Adrenal gland (tissue), 9 donors: ENCODE measurements at regions not wholly inside any gene's neighbourhood (a gene's known extent, or its start where the extent isn't known, plus 50 kb on each side); places are given as distances from the start of the nearest gene placed in this dataset.

Source experiments
- DNase-seq, 7 donors: peaks; one replicate each; pipeline ENCODE4 v3.0.0-alpha.2; 2019 to 2020
- H3K27ac ChIP-seq, 5 donors: fragments of 200-600 bp; sonication (generic) in 4 of 5; 1 replicate in 3 of 5; 2 replicates in 2 of 5; pipeline versions ENCODE4 v1.5.1 to v1.8.0; 2016 to 2020; ENCODE audit warnings: mild to moderate bottlenecking in 1 of 5
- H3K27me3 ChIP-seq: fragments of 200-600 bp; 2 replicates; pipeline ENCODE4 v1.8.0; 2021
- H3K36me3 ChIP-seq, 2 donors: fragments of 200-600 bp; replicated peaks in 1 of 2; 1 replicate in 1 of 2; 2 replicates in 1 of 2; pipeline versions ENCODE4 v1.5.1 to v1.8.0; 2018 to 2022
- H3K4me1 ChIP-seq, 2 donors: fragments of 200-600 bp; replicated peaks in 1 of 2; 1 replicate in 1 of 2; 2 replicates in 1 of 2; pipeline versions ENCODE4 v1.5.1 to v1.8.0; 2018 to 2021
- H3K4me3 ChIP-seq, 4 donors: fragments of 200-600 bp; sonication (generic) in 3 of 4; one replicate each; pipeline ENCODE4 v1.5.1; 2016 to 2018
- H3K9me3 ChIP-seq, 3 donors: fragments of 200-600 bp; sonication (generic) in 1 of 3; replicated peaks in 1 of 3; 1 replicate in 2 of 3; 2 replicates in 1 of 3; pipeline versions ENCODE4 v1.5.1 to v1.8.0; 2016 to 2021
- POLR2A ChIP-seq, 2 donors: fragments of 450-650 bp; IDR thresholded peaks; one replicate each; pipeline ENCODE4 v1.6.1; 2017; ENCODE audit warnings: antibody characterized with exemption in 2 of 2, mild to moderate bottlenecking in 2 of 2, moderate library complexity in 1 of 2
- WGBS, 4 donors: extraction: QIAGEN DNeasy Blood & Tissue Kit in 2 of 4; methylation state at CpG; one replicate each; pipeline versions ENCODE4 v1.1.5 to v1.1.7; 2013 to 2017; 5-methylcytosine and 5-hydroxymethylcytosine counted together
- intact Hi-C, 2 donors: fragments of 100-400 bp; cut with DNase I; formaldehyde crosslinking; loops; one replicate each; pipeline versions ENCODE4 v1.14.1 to v1.15.0; 2022 to 2023
- TF ChIP-seq, protein P1 (sequence below), 6 experiments: fragments of 450-650 bp in 4 of 6; fragments of 200-600 bp in 2 of 6; sonication (generic) in 1 of 6; IDR thresholded peaks; 1 replicate in 5 of 6; 2 replicates in 1 of 6; pipeline versions ENCODE4 v1.5.1 to v1.8.0; 2016 to 2021; ENCODE audit warnings: antibody characterized with exemption in 6 of 6, mild to moderate bottlenecking in 2 of 6, moderate library complexity in 1 of 6
- donor health status: healthy with polysubstance abuse.
- donor health status: Bipolar disorder and iron deficiency.
- donor health status: DM: yes; HTN: yes; CAD: no.
- donor health status: DM: no; HTN: no; CAD: no.
- donor health status: DM: no; HTN: no; CAD: no.

DNA sequence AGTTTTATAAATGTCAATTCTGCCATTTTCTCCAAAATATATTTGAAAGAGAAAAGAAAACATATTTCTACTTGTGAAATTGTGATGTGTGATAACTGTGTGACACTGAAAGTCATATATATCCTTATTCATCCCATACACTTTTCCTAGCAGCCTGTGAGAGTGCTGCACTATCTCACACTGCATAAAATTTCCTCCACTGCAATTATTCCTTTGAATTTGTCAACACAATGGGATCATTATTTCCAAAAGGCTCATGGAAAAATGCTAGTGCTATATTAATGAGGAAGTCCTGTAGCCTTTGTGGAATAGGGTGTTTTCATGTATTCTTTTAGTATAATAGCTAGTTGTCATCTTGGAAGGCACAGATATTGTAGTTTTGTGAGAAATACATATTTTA lies 504.1 kb downstream of the RPL10L start:
- H3K27me3 ChIP-seq, result no peaks in the 10 kb centered on the region
- TF ChIP-seq, protein P1, sequence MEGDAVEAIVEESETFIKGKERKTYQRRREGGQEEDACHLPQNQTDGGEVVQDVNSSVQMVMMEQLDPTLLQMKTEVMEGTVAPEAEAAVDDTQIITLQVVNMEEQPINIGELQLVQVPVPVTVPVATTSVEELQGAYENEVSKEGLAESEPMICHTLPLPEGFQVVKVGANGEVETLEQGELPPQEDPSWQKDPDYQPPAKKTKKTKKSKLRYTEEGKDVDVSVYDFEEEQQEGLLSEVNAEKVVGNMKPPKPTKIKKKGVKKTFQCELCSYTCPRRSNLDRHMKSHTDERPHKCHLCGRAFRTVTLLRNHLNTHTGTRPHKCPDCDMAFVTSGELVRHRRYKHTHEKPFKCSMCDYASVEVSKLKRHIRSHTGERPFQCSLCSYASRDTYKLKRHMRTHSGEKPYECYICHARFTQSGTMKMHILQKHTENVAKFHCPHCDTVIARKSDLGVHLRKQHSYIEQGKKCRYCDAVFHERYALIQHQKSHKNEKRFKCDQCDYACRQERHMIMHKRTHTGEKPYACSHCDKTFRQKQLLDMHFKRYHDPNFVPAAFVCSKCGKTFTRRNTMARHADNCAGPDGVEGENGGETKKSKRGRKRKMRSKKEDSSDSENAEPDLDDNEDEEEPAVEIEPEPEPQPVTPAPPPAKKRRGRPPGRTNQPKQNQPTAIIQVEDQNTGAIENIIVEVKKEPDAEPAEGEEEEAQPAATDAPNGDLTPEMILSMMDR (IDR thresholded peaks at IDR 0.05), result no peak
- no peak for TF ChIP-seq POLR2A (IDR thresholded peaks at IDR 0.05)
- H3K27ac ChIP-seq, result no peak overlapping the region
- no peaks in the 10 kb centered on the region for H3K36me3 ChIP-seq
- no peaks in the 10 kb centered on the region for H3K9me3 ChIP-seq
- no peak for DNase-seq
- H3K4me1 ChIP-seq, result no peaks in the 10 kb centered on the region
- no peak overlapping the region for H3K4me3 ChIP-seq
- intact Hi-C loops, result no loop called here

DNA sequence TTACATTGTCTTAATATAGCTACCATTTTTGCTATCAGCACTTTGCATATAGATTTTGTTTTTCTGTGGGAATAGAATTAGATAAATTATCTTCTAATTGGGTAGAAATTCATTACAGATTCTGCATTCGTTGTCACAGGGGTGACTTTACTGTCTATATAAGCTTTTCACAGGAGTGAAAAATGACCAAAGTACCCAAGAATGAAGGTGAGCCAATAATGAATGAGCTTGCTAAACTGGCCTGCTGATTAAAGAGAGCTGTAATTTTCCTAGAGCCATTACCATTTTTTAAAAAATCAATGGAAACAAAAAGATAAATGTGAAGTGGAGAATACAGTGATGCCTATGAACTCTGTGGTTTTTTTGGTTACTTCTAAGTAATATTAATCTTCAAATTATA lies 504.6 kb downstream of the RPL10L start:
- no peak for DNase-seq
- TF ChIP-seq, protein P1 (IDR thresholded peaks at IDR 0.05), result no peak
- TF ChIP-seq POLR2A (IDR thresholded peaks at IDR 0.05), result no peak
- H3K9me3 ChIP-seq, result no peaks in the 10 kb centered on the region
- no peaks in the 10 kb centered on the region for H3K4me1 ChIP-seq
- no peak overlapping the region for H3K27ac ChIP-seq
- H3K27me3 ChIP-seq, result no peaks in the 10 kb centered on the region
- WGBS, 4 donors, result 50 to 62% (median 56%) methylated on average over 1 of the region's 1 CpG
- intact Hi-C loops, result no loop called here
- no peaks in the 10 kb centered on the region for H3K36me3 ChIP-seq
- no peak overlapping the region for H3K4me3 ChIP-seq

DNA sequence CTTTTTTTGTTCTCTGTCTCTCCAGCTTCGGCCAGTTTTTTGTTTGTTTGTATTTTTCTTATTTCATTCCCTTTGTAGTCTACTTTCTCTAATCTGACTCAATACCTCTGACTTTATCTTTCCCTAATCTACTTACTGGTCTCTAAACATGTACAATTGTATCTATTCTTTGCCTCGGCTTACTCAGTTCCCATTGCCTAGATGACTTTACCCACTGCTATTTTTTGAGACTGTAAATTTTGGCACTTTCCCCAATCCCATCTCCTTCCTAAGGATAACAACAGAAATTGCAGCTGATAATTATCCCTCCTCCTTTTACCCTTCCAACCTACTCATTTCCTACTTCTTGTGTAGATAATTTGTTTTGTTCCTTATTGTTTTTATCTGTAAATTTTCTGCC lies 511.1 kb downstream of the RPL10L start:
- Histone ChIP-seq H3K36me3 (no peaks in the 10 kb centered on the region), H3K27ac (no peak overlapping the region), H3K9me3 (peaks cover 0 to 4% (median 0%) of the 10 kb centered on the region in 3 donors), H3K27me3 (no peaks in the 10 kb centered on the region), H3K4me1 (no peaks in the 10 kb centered on the region), H3K4me3 (no peak overlapping the region)
- no peak for DNase-seq
- WGBS, 4 donors, result 69 to 86% (median 70%) methylated on average over 2 of the region's 2 CpGs
- TF ChIP-seq POLR2A (IDR thresholded peaks at IDR 0.05), result no peak
- TF ChIP-seq, protein P1 (IDR thresholded peaks at IDR 0.05), result no peak
- intact Hi-C loops, result no loop called here

DNA sequence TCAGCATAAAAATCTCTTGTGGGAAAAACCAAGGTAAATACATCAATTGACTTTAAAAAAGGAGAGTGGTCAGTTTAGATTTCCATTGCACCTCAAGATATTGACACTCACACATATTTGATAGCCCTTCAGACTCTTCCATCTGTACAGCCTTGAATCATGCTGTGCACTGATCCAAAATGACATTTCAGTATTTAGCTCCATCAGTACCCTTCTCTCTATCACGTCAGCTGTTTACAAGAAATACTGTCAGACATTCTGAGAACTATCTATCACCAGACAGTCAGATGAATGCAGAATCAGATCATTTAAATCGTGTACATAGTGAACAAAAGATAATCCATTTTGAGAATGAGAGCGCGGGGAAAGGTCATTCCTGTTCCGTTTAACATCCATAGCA lies 511.9 kb downstream of the RPL10L start:
- no peak overlapping the region for H3K27ac ChIP-seq
- H3K4me1 ChIP-seq, result no peaks in the 10 kb centered on the region
- WGBS, 4 donors, result 69 to 74% (median 71%) methylated on average over 5 of the region's 5 CpGs
- no peaks in the 10 kb centered on the region for H3K27me3 ChIP-seq
- H3K9me3 ChIP-seq, result peaks cover 0 to 4% (median 0%) of the 10 kb centered on the region in 3 donors
- TF ChIP-seq, protein P1 (IDR thresholded peaks at IDR 0.05), result no peak
- no peak for TF ChIP-seq POLR2A (IDR thresholded peaks at IDR 0.05)
- H3K36me3 ChIP-seq, result no peaks in the 10 kb centered on the region
- H3K4me3 ChIP-seq, result no peak overlapping the region
- intact Hi-C loops, result no loop called here
- no peak for DNase-seq
